HEK293 (cell line): ENCODE measurements at regions not wholly inside any gene's neighbourhood (a gene's known extent, or its start where the extent isn't known, plus 50 kb on each side); places are given as distances from the start of the nearest gene placed in this dataset.

Source experiments
- CTCF ChIA-PET: fragments of 350-600 bp; formaldehyde crosslinking; extraction: SDS; loops from one replicate; lab custom pipeline; 2021; ENCODE audit warnings: antibody characterized with exemption; lab: Yijun Ruan, JAX
- POLR2A ChIA-PET: fragments of 300-600 bp; formaldehyde crosslinking; extraction: SDS; loops from one replicate; lab custom pipeline; 2020; ENCODE audit warnings: antibody characterized with exemption, inconsistent platforms; lab: Yijun Ruan, JAX
- H3K27ac ChIP-seq: fragments of 200-500 bp; sonication (Bioruptor generic); 2 replicates; pipeline ENCODE4 v1.5.1; 2014; ENCODE audit warnings: low read depth, low read length, control low read depth, inconsistent platforms; ENCODE audit errors: extremely low read depth
- H3K36me3 ChIP-seq, 2 experiments: fragments of 200-500 bp in 1 of 2; sonication (Bioruptor generic) in 1 of 2; 1 replicate in 1 of 2; 2 replicates in 1 of 2; pipeline ENCODE4 v1.5.1; 2014 to 2017; ENCODE audit warnings: inconsistent platforms in 2 of 2, low read length in 2 of 2; ENCODE audit not compliant: control insufficient read depth in 2 of 2, insufficient read depth in 1 of 2
- H3K4me1 ChIP-seq: fragments of 200-500 bp; sonication (Bioruptor generic); 2 replicates; pipeline ENCODE4 v1.5.1; 2014; ENCODE audit warnings: mild to moderate bottlenecking, low read length, inconsistent platforms; ENCODE audit not compliant: control insufficient read depth, insufficient read depth
- H3K4me3 ChIP-seq: 2 replicates; pipeline ENCODE4 v1.5.1; 2011; ENCODE audit warnings: low read depth, mild to moderate bottlenecking, control low read depth, low read length, moderate library complexity
- H3K9me3 ChIP-seq: fragments of 200-500 bp; sonication (Bioruptor generic); 2 replicates; pipeline ENCODE4 v1.5.1; 2014; ENCODE audit warnings: low read depth, low read length, inconsistent platforms; ENCODE audit not compliant: control insufficient read depth, insufficient read depth
- GLI4 ChIP-seq: fragments of 450-650 bp; formaldehyde crosslinking; IDR thresholded peaks from 2 replicates; pipeline ENCODE4 v1.5.1; 2016; ENCODE audit warnings: missing biosample characterization, missing genetic modification characterization
- KLF9 ChIP-seq: fragments of 450-650 bp; formaldehyde crosslinking; IDR thresholded peaks from 2 replicates; pipeline ENCODE4 v1.5.1; 2016; ENCODE audit warnings: missing biosample characterization, missing genetic modification characterization, low read depth
- PRDM1 ChIP-seq: fragments of 450-650 bp; formaldehyde crosslinking; IDR thresholded peaks from 2 replicates; pipeline ENCODE4; 2016; ENCODE audit warnings: missing biosample characterization, missing genetic modification characterization
- SP2 ChIP-seq: fragments of 450-650 bp; formaldehyde crosslinking; IDR thresholded peaks from 2 replicates; pipeline ENCODE4 v1.5.1; 2016; ENCODE audit warnings: missing biosample characterization, missing genetic modification characterization
- TCF7L2 ChIP-seq: IDR thresholded peaks from 2 replicates; pipeline ENCODE4 v1.6.1; 2011; ENCODE audit warnings: low read depth, mild to moderate bottlenecking, inconsistent platforms, low read length, moderate library complexity, borderline replicate concordance
- ZNF157 ChIP-seq: fragments of 450-650 bp; formaldehyde crosslinking; IDR thresholded peaks from 2 replicates; pipeline ENCODE4 v1.5.1; 2016; ENCODE audit warnings: missing biosample characterization, missing genetic modification characterization
- ZNF211 ChIP-seq: fragments of 450-650 bp; formaldehyde crosslinking; IDR thresholded peaks from 2 replicates; pipeline ENCODE4 v1.5.1; 2016; ENCODE audit warnings: low read depth, missing biosample characterization, missing genetic modification characterization
- ZNF311 ChIP-seq: fragments of 450-650 bp; formaldehyde crosslinking; IDR thresholded peaks from 2 replicates; pipeline ENCODE4 v1.5.1; 2017; ENCODE audit warnings: missing biosample characterization, missing genetic modification characterization, borderline replicate concordance
- ZNF391 ChIP-seq: fragments of 450-650 bp; formaldehyde crosslinking; IDR thresholded peaks from 2 replicates; pipeline ENCODE4 v1.5.1; 2016; ENCODE audit warnings: low read depth, missing biosample characterization, missing genetic modification characterization, borderline replicate concordance
- ZNF416 ChIP-seq: fragments of 450-650 bp; formaldehyde crosslinking; IDR thresholded peaks from 2 replicates; pipeline ENCODE4 v1.5.1; 2016; ENCODE audit warnings: missing biosample characterization, missing genetic modification characterization
- ZNF558 ChIP-seq: fragments of 450-650 bp; formaldehyde crosslinking; IDR thresholded peaks from 2 replicates; pipeline ENCODE4 v1.5.1; 2016; ENCODE audit warnings: missing biosample characterization, missing genetic modification characterization
- TF ChIP-seq, protein P1 (sequence below): fragments of 450-650 bp; formaldehyde crosslinking; IDR thresholded peaks from 2 replicates; pipeline ENCODE4 v1.5.1; 2016; ENCODE audit warnings: missing biosample characterization, missing genetic modification characterization
- TF ChIP-seq, protein P2 (sequence below): fragments of 450-650 bp; formaldehyde crosslinking; IDR thresholded peaks from 2 replicates; pipeline ENCODE4 v1.5.1; 2017; ENCODE audit warnings: missing biosample characterization, missing genetic modification characterization
- TF ChIP-seq, protein P3 (sequence below): fragments of 450-650 bp; formaldehyde crosslinking; IDR thresholded peaks from 2 replicates; pipeline ENCODE4 v1.5.1; 2017; ENCODE audit warnings: missing biosample characterization, missing genetic modification characterization
- TF ChIP-seq, protein P4 (sequence below): fragments of 450-650 bp; formaldehyde crosslinking; IDR thresholded peaks from 2 replicates; pipeline ENCODE4 v1.5.1; 2016; ENCODE audit warnings: missing biosample characterization, missing genetic modification characterization, low read depth
- TF ChIP-seq, protein P5 (sequence below): fragments of 450-650 bp; formaldehyde crosslinking; conservative IDR thresholded peaks from 2 replicates; pipeline ENCODE4 v1.5.1; 2016; ENCODE audit warnings: low read depth, missing biosample characterization, missing genetic modification characterization

DNA sequence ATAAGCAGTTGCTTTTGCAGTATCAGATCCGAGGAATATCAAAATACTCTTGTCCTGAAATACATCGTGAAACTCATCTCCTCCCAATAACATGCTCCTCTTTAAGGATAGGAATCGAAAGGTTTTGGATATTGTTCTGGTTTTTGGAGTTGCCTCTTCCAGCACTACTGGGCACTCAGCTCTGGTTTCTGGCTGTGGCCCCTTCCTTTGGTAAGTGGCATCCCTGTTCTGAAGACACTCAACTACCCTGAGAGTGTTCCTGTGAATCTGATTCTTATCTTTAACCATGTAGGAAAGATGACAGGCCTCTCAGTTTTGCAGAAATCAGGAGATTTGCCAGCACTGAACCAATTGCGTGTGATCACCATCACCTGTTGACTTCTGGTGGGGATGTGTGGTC is 327.5 kb upstream of the TBL1XR1 start (continued):
- TF ChIP-seq, protein P1, sequence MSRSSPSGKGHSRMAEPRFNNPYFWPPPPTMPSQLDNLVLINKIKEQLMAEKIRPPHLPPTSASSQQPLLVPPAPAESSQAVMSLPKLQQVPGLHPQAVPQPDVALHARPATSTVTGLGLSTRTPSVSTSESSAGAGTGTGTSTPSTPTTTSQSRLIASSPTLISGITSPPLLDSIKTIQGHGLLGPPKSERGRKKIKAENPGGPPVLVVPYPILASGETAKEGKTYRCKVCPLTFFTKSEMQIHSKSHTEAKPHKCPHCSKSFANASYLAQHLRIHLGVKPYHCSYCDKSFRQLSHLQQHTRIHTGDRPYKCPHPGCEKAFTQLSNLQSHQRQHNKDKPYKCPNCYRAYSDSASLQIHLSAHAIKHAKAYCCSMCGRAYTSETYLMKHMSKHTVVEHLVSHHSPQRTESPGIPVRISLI (tag by site-specific recombination): no peak
- no peak for TF ChIP-seq SP2
- TF ChIP-seq, protein P2, sequence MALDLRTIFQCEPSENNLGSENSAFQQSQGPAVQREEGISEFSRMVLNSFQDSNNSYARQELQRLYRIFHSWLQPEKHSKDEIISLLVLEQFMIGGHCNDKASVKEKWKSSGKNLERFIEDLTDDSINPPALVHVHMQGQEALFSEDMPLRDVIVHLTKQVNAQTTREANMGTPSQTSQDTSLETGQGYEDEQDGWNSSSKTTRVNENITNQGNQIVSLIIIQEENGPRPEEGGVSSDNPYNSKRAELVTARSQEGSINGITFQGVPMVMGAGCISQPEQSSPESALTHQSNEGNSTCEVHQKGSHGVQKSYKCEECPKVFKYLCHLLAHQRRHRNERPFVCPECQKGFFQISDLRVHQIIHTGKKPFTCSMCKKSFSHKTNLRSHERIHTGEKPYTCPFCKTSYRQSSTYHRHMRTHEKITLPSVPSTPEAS (tag by site-specific recombination): no peak

DNA sequence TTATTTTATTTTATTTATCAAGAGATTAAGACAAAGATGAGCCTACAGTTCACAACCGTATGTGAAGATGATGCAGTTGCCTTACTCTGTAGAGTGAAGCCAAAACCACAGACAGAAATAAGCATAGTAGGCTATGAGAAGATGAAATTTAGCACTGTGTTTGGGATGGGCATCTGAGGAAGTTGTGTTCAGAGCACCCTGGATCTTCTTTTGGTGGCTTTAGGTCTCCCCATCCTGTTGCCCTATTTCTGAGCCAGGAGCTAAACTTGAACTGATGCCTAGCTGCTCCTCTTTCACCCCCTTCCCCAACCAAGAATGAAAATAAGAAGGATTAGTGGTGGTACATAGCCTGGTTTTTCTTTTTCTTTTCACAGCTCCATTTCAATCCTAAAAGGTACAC is 328.1 kb upstream of the TBL1XR1 start:
- CTCF ChIA-PET: no interaction called here
- TF ChIP-seq ZNF416 (tag by site-specific recombination) (no peak), ZNF391 (tag by site-specific recombination) (no peak), ZNF211 (tag by site-specific recombination) (no peak), ZNF311 (tag by site-specific recombination) (no peak), PRDM1 (tag by site-specific recombination) (no peak), ZNF558 (no peak), KLF9 (tag by site-specific recombination) (no peak), TCF7L2 (no peak), ZNF157 (tag by site-specific recombination) (no peak), GLI4 (tag by site-specific recombination) (no peak)
- TF ChIP-seq, protein P3, sequence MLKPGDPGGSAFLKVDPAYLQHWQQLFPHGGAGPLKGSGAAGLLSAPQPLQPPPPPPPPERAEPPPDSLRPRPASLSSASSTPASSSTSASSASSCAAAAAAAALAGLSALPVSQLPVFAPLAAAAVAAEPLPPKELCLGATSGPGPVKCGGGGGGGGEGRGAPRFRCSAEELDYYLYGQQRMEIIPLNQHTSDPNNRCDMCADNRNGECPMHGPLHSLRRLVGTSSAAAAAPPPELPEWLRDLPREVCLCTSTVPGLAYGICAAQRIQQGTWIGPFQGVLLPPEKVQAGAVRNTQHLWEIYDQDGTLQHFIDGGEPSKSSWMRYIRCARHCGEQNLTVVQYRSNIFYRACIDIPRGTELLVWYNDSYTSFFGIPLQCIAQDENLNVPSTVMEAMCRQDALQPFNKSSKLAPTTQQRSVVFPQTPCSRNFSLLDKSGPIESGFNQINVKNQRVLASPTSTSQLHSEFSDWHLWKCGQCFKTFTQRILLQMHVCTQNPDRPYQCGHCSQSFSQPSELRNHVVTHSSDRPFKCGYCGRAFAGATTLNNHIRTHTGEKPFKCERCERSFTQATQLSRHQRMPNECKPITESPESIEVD (tag by site-specific recombination): no peak
- TF ChIP-seq, protein P4, sequence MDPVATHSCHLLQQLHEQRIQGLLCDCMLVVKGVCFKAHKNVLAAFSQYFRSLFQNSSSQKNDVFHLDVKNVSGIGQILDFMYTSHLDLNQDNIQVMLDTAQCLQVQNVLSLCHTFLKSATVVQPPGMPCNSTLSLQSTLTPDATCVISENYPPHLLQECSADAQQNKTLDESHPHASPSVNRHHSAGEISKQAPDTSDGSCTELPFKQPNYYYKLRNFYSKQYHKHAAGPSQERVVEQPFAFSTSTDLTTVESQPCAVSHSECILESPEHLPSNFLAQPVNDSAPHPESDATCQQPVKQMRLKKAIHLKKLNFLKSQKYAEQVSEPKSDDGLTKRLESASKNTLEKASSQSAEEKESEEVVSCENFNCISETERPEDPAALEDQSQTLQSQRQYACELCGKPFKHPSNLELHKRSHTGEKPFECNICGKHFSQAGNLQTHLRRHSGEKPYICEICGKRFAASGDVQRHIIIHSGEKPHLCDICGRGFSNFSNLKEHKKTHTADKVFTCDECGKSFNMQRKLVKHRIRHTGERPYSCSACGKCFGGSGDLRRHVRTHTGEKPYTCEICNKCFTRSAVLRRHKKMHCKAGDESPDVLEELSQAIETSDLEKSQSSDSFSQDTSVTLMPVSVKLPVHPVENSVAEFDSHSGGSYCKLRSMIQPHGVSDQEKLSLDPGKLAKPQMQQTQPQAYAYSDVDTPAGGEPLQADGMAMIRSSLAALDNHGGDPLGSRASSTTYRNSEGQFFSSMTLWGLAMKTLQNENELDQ (tag by site-specific recombination): no peak
- TF ChIP-seq, protein P5, sequence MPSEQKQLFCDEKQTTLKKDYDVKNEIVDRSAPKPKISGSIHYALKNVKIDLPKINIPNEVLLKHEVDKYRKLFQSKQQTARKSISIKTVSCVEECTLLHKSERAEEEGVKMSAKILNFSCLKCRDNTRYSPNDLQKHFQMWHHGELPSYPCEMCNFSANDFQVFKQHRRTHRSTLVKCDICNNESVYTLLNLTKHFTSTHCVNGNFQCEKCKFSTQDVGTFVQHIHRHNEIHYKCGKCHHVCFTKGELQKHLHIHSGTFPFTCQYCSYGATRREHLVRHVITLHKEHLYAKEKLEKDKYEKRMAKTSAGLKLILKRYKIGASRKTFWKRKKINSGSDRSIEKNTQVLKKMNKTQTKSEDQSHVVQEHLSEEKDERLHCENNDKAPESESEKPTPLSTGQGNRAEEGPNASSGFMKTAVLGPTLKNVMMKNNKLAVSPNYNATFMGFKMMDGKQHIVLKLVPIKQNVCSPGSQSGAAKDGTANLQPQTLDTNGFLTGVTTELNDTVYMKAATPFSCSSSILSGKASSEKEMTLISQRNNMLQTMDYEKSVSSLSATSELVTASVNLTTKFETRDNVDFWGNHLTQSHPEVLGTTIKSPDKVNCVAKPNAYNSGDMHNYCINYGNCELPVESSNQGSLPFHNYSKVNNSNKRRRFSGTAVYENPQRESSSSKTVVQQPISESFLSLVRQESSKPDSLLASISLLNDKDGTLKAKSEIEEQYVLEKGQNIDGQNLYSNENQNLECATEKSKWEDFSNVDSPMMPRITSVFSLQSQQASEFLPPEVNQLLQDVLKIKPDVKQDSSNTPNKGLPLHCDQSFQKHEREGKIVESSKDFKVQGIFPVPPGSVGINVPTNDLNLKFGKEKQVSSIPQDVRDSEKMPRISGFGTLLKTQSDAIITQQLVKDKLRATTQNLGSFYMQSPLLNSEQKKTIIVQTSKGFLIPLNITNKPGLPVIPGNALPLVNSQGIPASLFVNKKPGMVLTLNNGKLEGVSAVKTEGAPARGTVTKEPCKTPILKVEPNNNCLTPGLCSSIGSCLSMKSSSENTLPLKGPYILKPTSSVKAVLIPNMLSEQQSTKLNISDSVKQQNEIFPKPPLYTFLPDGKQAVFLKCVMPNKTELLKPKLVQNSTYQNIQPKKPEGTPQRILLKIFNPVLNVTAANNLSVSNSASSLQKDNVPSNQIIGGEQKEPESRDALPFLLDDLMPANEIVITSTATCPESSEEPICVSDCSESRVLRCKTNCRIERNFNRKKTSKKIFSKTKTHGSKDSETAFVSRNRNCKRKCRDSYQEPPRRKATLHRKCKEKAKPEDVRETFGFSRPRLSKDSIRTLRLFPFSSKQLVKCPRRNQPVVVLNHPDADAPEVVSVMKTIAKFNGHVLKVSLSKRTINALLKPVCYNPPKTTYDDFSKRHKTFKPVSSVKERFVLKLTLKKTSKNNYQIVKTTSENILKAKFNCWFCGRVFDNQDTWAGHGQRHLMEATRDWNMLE: no peak
- TF ChIP-seq, protein P1 (tag by site-specific recombination): no peak

More for the DNA sequence above, 328.1 kb upstream of the TBL1XR1 start:
- no peaks in the 10 kb centered on the region for H3K9me3 ChIP-seq
- no peaks in the 10 kb centered on the region for H3K36me3 ChIP-seq
- no peak overlapping the region for H3K27ac ChIP-seq
- no peak overlapping the region for H3K4me3 ChIP-seq
- POLR2A ChIA-PET: no interaction called here
- no peaks in the 10 kb centered on the region for H3K4me1 ChIP-seq
